ENCODE measurements at regions not wholly inside any gene's neighbourhood (a gene's known extent, or its start where the extent isn't known, plus 50 kb on each side); places are given as distances from the start of the nearest gene placed in this dataset.
A peak's percentile ranks its signal among the peaks of the same experiment; 100 is the strongest.

DNA sequence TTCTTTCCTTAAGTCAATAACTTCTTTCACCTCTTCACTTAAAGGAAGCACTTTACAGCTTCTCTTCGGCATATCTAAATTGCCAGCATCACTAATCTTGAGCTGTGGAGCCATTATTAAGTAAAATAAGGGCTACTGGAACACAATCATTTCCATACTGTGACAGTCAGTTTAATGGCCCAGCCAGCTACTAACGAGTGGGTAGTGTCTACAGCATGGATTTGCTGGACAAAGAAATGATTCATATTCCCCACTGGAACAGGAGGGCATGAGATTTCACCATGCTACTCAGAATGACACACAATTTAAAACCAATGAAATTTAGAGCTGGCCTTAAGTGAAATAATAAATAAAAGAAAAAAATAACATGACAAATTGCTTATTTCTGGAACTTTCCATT lies 72.1 kb downstream of the DDIT4L start:
- Histone ChIP-seq H3K27ac (no peak overlapping the region), H3K9me3 (no peaks in the 10 kb centered on the region), H3K36me3 (ENCODE audit: insufficient read depth in 1 of 2, low read depth in 1 of 2) (no peaks in the 10 kb centered on the region), H3K4me3 (no peak overlapping the region), H3K4me1 (no peaks in the 10 kb centered on the region), H3K27me3 (ENCODE audit: insufficient read depth in 3 of 3, low read length in 2 of 3) (no peaks in the 10 kb centered on the region)
- TF ChIP-seq, protein P1, sequence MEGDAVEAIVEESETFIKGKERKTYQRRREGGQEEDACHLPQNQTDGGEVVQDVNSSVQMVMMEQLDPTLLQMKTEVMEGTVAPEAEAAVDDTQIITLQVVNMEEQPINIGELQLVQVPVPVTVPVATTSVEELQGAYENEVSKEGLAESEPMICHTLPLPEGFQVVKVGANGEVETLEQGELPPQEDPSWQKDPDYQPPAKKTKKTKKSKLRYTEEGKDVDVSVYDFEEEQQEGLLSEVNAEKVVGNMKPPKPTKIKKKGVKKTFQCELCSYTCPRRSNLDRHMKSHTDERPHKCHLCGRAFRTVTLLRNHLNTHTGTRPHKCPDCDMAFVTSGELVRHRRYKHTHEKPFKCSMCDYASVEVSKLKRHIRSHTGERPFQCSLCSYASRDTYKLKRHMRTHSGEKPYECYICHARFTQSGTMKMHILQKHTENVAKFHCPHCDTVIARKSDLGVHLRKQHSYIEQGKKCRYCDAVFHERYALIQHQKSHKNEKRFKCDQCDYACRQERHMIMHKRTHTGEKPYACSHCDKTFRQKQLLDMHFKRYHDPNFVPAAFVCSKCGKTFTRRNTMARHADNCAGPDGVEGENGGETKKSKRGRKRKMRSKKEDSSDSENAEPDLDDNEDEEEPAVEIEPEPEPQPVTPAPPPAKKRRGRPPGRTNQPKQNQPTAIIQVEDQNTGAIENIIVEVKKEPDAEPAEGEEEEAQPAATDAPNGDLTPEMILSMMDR (IDR thresholded peaks at IDR 0.05): no peak
- no peak for DNase-seq
- peak in 2 of 4 donors; percentile 77 to 85 for ATAC-seq
- 35 to 61% (median 45%) methylated on average over 2 of the region's 2 CpGs for WGBS, 3 donors
- intact Hi-C loops (cut with DNase I): no loop called here

- intact Hi-C loops (cut with DNase I): no loop called here
- Histone ChIP-seq H3K4me3 (no peak overlapping the region), H3K4me1 (no peaks in the 10 kb centered on the region), H3K27me3 (ENCODE audit: insufficient read depth in 3 of 3, low read length in 2 of 3) (no peaks in the 10 kb centered on the region), H3K9me3 (no peaks in the 10 kb centered on the region), H3K27ac (no peak overlapping the region), H3K36me3 (ENCODE audit: insufficient read depth in 1 of 2, low read depth in 1 of 2) (no peaks in the 10 kb centered on the region)
- TF ChIP-seq, protein P1 (IDR thresholded peaks at IDR 0.05): peak; percentile 47
- WGBS, 3 donors: 57 to 74% (median 62%) methylated on average over 3 of the region's 3 CpGs
- peak in 3 of 4 donors; percentile 55 to 85 (median 80) for ATAC-seq
- DNase-seq: no peak
These were observed 72.5 kb downstream of the DDIT4L start for GRCh38 chr4:100117750-100118149.

DNA sequence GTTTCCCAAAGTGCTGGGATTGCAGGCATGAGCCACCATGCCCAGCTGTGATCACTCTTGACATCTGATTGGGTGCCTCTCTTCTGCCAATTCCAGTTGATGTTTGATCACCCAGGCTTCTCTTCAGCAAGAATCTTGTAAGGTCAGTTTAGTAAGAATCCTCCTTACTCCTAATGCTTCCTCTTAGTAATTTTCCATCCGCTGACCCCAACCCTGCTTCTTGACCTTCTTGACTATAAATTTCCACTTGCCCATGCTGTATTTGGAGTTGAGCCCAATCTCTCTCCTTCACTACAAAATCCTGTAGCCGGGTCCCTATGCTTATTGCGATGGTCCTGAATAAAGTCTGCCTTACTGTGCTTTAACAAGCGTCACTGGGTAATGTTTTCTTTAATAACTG lies 75.4 kb downstream of the DDIT4L start:
- ATAC-seq (no peak), DNase-seq (no peak)
- 52 to 66% (median 60%) methylated on average over 4 of the region's 4 CpGs for whole genome bisulfite sequencing, 3 donors
- no peak overlapping the region for H3K27ac ChIP-seq
- TF ChIP-seq, protein P1 (IDR thresholded peaks at IDR 0.05): no peak
- no peaks in the 10 kb centered on the region for H3K27me3 ChIP-seq (ENCODE audit: insufficient read depth in 3 of 3, low read length in 2 of 3)
- intact Hi-C loops (cut with DNase I): no loop called here
- H3K9me3 ChIP-seq: no peaks in the 10 kb centered on the region
- H3K4me1 ChIP-seq: no peaks in the 10 kb centered on the region
- no peaks in the 10 kb centered on the region for H3K36me3 ChIP-seq (ENCODE audit: insufficient read depth in 1 of 2, low read depth in 1 of 2)
- no peak overlapping the region for H3K4me3 ChIP-seq

DNA sequence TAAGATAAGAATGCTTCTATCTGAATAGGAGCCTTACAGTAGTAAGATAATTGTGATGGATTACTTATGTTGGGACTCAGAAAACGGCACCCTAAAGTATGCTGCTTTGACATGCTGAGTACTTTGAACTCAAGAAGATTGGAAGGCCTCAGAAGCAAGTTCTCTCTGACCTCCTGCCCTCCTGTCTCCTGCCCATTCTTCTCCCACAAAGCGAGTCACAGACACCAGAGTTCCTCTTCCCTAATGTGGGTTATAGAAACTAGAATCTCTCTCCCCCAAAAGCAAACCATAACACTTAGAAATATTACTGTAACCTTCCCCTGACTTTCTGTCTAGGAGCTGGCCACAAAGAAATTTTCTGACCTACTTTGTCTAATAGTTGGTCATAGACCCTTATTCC lies 76.5 kb downstream of the DDIT4L start:
- whole genome bisulfite sequencing, 3 donors: 69 to 81% (median 73%) methylated on average over 2 of the region's 2 CpGs
- H3K4me3 ChIP-seq: no peak overlapping the region
- H3K27ac ChIP-seq: no peak overlapping the region
- H3K4me1 ChIP-seq: no peaks in the 10 kb centered on the region
- ATAC-seq (no peak), DNase-seq (no peak)
- H3K9me3 ChIP-seq: no peaks in the 10 kb centered on the region
- TF ChIP-seq, protein P1 (IDR thresholded peaks at IDR 0.05): no peak
- intact Hi-C loops (cut with DNase I): no loop called here
- no peaks in the 10 kb centered on the region for H3K36me3 ChIP-seq (ENCODE audit: insufficient read depth in 1 of 2, low read depth in 1 of 2)
- H3K27me3 ChIP-seq (ENCODE audit: insufficient read depth in 3 of 3, low read length in 2 of 3): no peaks in the 10 kb centered on the region

DNA sequence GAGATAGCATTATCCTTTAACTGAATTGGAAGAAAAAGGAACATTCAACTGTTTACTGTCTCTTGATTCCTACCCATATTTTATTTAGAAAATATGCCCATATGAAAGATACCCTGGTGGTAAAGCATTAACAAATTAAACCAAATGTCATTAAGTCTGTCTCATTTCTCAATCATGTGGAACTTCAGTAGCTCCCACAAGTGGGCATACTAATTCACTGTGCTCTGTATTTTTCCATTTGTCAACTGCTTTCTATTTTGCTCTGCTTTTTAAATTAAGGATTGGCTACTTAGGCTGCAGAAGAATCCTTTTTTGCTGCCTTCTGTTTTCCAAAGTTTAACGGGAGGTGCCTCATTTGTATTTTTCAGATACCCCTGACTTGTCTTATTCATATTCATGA lies 77.2 kb downstream of the DDIT4L start:
- intact Hi-C loops (cut with DNase I): no loop called here
- TF ChIP-seq, protein P1 (IDR thresholded peaks at IDR 0.05): no peak
- WGBS, 3 donors: 54 to 56% (median 55%) methylated on average over 1 of the region's 1 CpG
- Histone ChIP-seq H3K27me3 (ENCODE audit: insufficient read depth in 3 of 3, low read length in 2 of 3) (no peaks in the 10 kb centered on the region), H3K4me3 (no peak overlapping the region), H3K36me3 (ENCODE audit: insufficient read depth in 1 of 2, low read depth in 1 of 2) (no peaks in the 10 kb centered on the region), H3K4me1 (no peaks in the 10 kb centered on the region), H3K27ac (no peak overlapping the region), H3K9me3 (no peaks in the 10 kb centered on the region)
- DNase-seq: no peak
- no peak for ATAC-seq

Data from psoas muscle (tissue), 7 donors.